Omental fat pad (tissue), 3 donors: ENCODE measurements at regions not wholly inside any gene's neighbourhood (a gene's known extent, or its start where the extent isn't known, plus 50 kb on each side); places are given as distances from the start of the nearest gene placed in this dataset.

Experiments
- ATAC-seq: fragments of 150-250 bp; one replicate; pipeline ENCODE4 v1.9.1; 2016; ENCODE audit warnings: mild to moderate bottlenecking, moderate library complexity; ENCODE audit not compliant: low FRiP score
- DNase-seq: peaks from one replicate; pipeline ENCODE4 v3.0.0-alpha.2; 2019; ENCODE audit warnings: low spot score
- CTCF ChIP-seq, 3 donors: fragments of 450-650 bp; IDR thresholded peaks; one replicate each; pipeline ENCODE4 v1.5.1; 2016 to 2017; ENCODE audit warnings: antibody characterized with exemption in 3 of 3, mild to moderate bottlenecking in 3 of 3, moderate library complexity in 2 of 3

DNA sequence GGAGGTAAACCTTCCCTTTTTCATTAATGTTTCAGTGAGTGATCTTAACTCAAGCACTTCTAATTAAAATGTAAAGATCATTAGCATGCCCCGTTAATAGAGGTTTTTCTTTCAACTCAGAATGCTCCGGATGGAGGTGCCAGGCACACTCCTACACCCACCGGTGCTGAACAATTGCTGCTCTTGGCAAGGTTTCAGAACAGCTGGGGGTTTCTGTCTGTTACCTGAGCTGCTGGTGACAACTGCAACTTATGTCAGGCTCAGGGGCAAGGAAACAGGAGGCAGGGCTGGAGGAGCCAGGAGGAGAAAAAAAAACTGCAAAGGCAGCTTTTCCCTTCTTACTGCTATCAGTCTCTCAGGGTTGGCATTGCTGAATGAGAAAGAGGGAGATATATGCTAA is 250.1 kb downstream of the DIPK2A start:
- no peak for DNase-seq
- TF ChIP-seq CTCF (IDR thresholded peaks at IDR 0.05) = no peak
- no peak for ATAC-seq

- ATAC-seq (no peak), DNase-seq (no peak)
- no peak for TF ChIP-seq CTCF (IDR thresholded peaks at IDR 0.05)
These were observed 257.7 kb downstream of the DIPK2A start for GRCh38 chr3:144229330-144229729.

GRCh38 chr3:144229953-144230352 is 258.3 kb downstream of the DIPK2A start:
- ATAC-seq = no peak
- no peak for TF ChIP-seq CTCF (IDR thresholded peaks at IDR 0.05)

DNA sequence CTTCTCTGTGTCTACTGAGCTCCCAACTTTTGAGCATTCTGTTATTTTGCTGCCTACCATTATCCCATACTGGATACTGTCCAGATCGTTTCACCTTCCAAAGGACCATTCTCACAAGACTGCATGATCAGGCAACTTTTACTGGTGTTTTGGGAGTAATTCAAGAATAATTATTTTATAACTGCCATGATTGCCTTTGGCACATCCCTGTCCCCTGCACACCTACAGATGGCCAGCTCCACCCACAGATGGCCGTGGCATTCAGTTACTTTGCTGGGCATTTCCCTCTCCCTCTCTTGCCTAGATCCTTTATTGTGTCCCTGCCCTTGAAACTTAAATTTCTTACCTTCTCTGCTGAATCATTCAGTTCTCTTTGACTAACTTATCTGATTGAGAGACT is 263.9 kb downstream of the DIPK2A start:
- no peak for DNase-seq
- TF ChIP-seq CTCF (IDR thresholded peaks at IDR 0.05) = no peak

More at GRCh38 chr3:144229953-144230352, 258.3 kb downstream of the DIPK2A start:
- no peak for DNase-seq

GRCh38 chr3:144237351-144237750 is 265.7 kb downstream of the DIPK2A start:
- ATAC-seq (no peak), DNase-seq (no peak)
- TF ChIP-seq CTCF (IDR thresholded peaks at IDR 0.05) = no peak

More for the DNA sequence above, 263.9 kb downstream of the DIPK2A start:
- no peak for ATAC-seq

DNA sequence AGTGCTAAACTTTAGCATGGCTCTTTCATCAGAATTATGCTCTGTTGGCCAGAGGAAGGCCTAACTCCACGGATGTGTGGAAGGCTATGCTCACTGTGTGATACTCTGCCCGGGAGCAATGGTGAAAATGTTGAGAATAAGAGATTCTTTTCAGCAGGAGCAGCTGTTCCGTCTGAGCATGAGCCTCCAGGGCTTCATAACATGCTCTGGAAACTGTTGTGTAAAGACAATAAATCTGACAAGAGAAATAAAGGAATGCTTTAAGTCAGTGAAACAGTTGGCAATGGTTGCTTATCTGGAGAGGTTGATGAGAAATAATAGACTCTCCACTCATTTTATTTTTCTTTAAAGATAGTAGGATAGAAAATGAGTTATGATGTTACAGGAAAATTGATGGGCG is 269.8 kb downstream of the DIPK2A start:
- no peak for DNase-seq
- TF ChIP-seq CTCF (IDR thresholded peaks at IDR 0.05) = no peak
- ATAC-seq = no peak

DNA sequence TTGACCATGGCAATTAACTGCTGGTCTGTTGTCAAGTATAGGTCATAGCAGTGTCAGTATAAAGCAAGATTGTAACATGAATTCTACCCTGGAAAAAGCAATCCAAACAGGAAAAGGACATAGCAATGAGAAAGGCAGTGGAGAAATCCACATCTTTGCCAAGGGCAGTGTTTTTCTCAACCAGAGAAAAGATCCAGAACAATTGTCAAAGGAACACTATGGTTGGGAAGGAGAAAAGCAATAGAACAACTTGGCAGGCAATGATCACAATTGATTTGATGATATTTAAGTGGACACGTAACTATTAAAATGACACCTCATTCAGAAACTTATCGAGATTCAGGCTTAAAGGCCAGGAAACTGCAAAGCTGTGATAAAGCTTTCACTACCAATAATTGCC is 271.1 kb downstream of the DIPK2A start:
- ATAC-seq = no peak
- TF ChIP-seq CTCF (IDR thresholded peaks at IDR 0.05) = no peak
- no peak for DNase-seq
